ENCODE measurements at regions not wholly inside any gene's neighbourhood (a gene's known extent, or its start where the extent isn't known, plus 50 kb on each side); places are given as distances from the start of the nearest gene placed in this dataset.

GRCh38 chrX:69028006-69028760 lies 137.1 kb downstream of the PJA1 start:
- peak overlapping the region in 4 of 5 donors; percentile 6 to 71 (median 42) for H3K27ac ChIP-seq
- peaks cover 0 to 7% (median 0%) of the 10 kb centered on the region in 4 donors for H3K9me3 ChIP-seq
- no peaks in the 10 kb centered on the region for H3K36me3 ChIP-seq
- no peak overlapping the region for H3K4me3 ChIP-seq
- 61 to 76% (median 73%) methylated on average over 8 of the region's 8 CpGs for WGBS, 5 donors
- H3K27me3 ChIP-seq, result peaks cover 0 to 9% (median 0%) of the 10 kb centered on the region in 3 donors
- intact Hi-C loops (cut with DNase I; ENCODE audit: low total_unique reads), result no loop called here
- peak in 1 of 2 donors; percentile 4 for DNase-seq
- H3K4me1 ChIP-seq, result peaks cover 0 to 26% (median 23%) of the 10 kb centered on the region in 4 donors
- TF ChIP-seq, protein P1, sequence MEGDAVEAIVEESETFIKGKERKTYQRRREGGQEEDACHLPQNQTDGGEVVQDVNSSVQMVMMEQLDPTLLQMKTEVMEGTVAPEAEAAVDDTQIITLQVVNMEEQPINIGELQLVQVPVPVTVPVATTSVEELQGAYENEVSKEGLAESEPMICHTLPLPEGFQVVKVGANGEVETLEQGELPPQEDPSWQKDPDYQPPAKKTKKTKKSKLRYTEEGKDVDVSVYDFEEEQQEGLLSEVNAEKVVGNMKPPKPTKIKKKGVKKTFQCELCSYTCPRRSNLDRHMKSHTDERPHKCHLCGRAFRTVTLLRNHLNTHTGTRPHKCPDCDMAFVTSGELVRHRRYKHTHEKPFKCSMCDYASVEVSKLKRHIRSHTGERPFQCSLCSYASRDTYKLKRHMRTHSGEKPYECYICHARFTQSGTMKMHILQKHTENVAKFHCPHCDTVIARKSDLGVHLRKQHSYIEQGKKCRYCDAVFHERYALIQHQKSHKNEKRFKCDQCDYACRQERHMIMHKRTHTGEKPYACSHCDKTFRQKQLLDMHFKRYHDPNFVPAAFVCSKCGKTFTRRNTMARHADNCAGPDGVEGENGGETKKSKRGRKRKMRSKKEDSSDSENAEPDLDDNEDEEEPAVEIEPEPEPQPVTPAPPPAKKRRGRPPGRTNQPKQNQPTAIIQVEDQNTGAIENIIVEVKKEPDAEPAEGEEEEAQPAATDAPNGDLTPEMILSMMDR (IDR thresholded peaks at IDR 0.05), result no peak
- TF ChIP-seq POLR2AphosphoS5 (IDR thresholded peaks at IDR 0.05) (no peak), EP300 (IDR thresholded peaks at IDR 0.05) (no peak), POLR2A (IDR thresholded peaks at IDR 0.05) (no peak)

DNA sequence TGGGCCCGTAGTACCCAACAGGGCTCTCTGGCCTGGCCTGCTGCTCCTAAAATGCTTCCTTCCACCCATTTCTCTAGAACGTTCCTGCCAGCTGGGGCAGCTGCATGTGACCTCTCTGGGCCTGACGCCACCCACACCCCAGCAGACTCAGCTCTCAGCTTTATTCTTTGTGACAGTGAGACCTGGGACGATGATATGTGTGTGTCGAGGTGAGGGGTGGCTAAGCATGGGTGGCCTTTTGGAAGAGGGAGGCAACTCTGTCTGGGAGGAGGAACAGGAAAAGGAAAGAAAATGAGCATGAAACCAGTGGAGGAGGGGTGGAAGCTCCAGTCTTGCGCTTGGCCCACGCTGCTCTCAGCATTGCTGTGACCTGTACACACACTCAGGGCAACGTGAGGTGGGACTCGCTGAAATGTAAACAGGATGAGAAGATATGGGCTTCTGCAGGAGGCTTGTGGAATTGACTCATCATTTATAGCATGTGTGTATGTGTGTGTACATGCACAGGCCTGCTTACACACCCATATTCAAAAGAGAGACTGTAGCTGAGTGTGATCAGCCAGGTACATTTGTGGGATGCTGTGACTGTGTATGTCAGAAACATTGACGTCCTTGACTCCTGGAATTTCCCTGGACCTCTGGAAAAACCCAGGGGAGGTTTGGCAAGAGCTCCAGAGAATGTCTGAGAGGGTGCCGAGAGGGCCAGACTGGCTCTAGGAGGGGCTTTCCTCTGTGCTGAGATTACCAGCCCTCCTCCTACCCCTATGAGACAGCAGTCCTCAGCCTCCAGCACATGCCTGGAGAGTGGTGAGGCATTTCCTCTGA lies 137.9 kb downstream of the PJA1 start:
- Histone ChIP-seq H3K36me3 (no peaks in the 10 kb centered on the region), H3K4me3 (no peak overlapping the region), H3K4me1 (peaks cover 0 to 26% (median 23%) of the 10 kb centered on the region in 4 donors), H3K9me3 (peaks cover 0 to 7% (median 0%) of the 10 kb centered on the region in 4 donors), H3K27ac (peak overlapping the region; percentile 6 to 72 (median 42)), H3K27me3 (peaks cover 0 to 9% (median 0%) of the 10 kb centered on the region in 3 donors)
- DNase-seq, result peak; percentile 47 to 70
- WGBS, 5 donors, result 26 to 47% (median 35%) methylated on average over 10 to 11 of the region's 11 CpGs
- intact Hi-C loops (cut with DNase I; ENCODE audit: low total_unique reads), result no loop called here
- TF ChIP-seq POLR2A (IDR thresholded peaks at IDR 0.05) (no peak), EP300 (IDR thresholded peaks at IDR 0.05) (no peak), POLR2AphosphoS5 (IDR thresholded peaks at IDR 0.05) (peak in 2 of 3 donors; percentile 30 to 52)
- TF ChIP-seq, protein P1 (IDR thresholded peaks at IDR 0.05), result no peak

- 63 to 77% (median 70%) methylated on average over 4 of the region's 4 CpGs for WGBS, 5 donors
These were observed 139.4 kb downstream of the PJA1 start for GRCh38 chrX:69025802-69026301.

More at GRCh38 chrX:69025802-69026301, 139.4 kb downstream of the PJA1 start:
- Histone ChIP-seq H3K27me3 (peaks cover 0 to 9% (median 0%) of the 10 kb centered on the region in 3 donors), H3K4me3 (no peak overlapping the region), H3K4me1 (peaks cover 0 to 26% (median 18%) of the 10 kb centered on the region in 4 donors), H3K9me3 (peaks cover 0 to 7% (median 0%) of the 10 kb centered on the region in 4 donors), H3K36me3 (no peaks in the 10 kb centered on the region), H3K27ac (peak overlapping the region in 1 of 5 donors; percentile 60)
- DNase-seq, result peak in 1 of 2 donors; percentile 3
- no peak for TF ChIP-seq POLR2AphosphoS5 (IDR thresholded peaks at IDR 0.05)
- TF ChIP-seq POLR2A (IDR thresholded peaks at IDR 0.05), result no peak
- TF ChIP-seq, protein P1 (IDR thresholded peaks at IDR 0.05), result no peak
- no peak for TF ChIP-seq EP300 (IDR thresholded peaks at IDR 0.05)
- intact Hi-C loops (cut with DNase I; ENCODE audit: low total_unique reads), result no loop called here

Measured in stomach (tissue), 8 donors.